ENCODE measurements at regions not wholly inside any gene's neighbourhood (a gene's known extent, or its start where the extent isn't known, plus 50 kb on each side); places are given as distances from the start of the nearest gene placed in this dataset.
"Not testable (repeated sequence)": the region's sequence is repeated elsewhere in the genome, so short reads cannot be mapped to it uniquely, and the experiment has no call there.

GRCh38 chr16:86252596-86252995 lies 257.7 kb upstream of the FOXF1 start:
- TF ChIP-seq CTCF (IDR thresholded peaks at IDR 0.05; ENCODE audit: insufficient read depth, low read depth, low read length), result peak; percentile 61
- no peak overlapping the region for H3K4me3 ChIP-seq (ENCODE audit: low read depth, low read length)
- peak; percentile 60 for DNase-seq (ENCODE audit: low read depth)

GRCh38 chr16:86255966-86256365 lies 254.4 kb upstream of the FOXF1 start:
- no peak for DNase-seq (ENCODE audit: low read depth)
- no peak overlapping the region for H3K4me3 ChIP-seq (ENCODE audit: low read depth, low read length)
- TF ChIP-seq CTCF (IDR thresholded peaks at IDR 0.05; ENCODE audit: insufficient read depth, low read depth, low read length), result no peak

- DNase-seq (ENCODE audit: low read depth), result no peak
- H3K4me3 ChIP-seq (ENCODE audit: low read depth, low read length), result no peak overlapping the region
- no peak for TF ChIP-seq CTCF (IDR thresholded peaks at IDR 0.05; ENCODE audit: insufficient read depth, low read depth, low read length)
Measured at GRCh38 chr16:86256995-86257394, 253.3 kb upstream of the FOXF1 start.

- H3K4me3 ChIP-seq (ENCODE audit: low read depth, low read length), result no peak overlapping the region
- peak; percentile 17 for DNase-seq (ENCODE audit: low read depth)
- no peak for TF ChIP-seq CTCF (IDR thresholded peaks at IDR 0.05; ENCODE audit: insufficient read depth, low read depth, low read length)
Measured at GRCh38 chr16:86257546-86257945, 252.8 kb upstream of the FOXF1 start.

GRCh38 chr16:86258713-86259112 lies 251.6 kb upstream of the FOXF1 start:
- no peak overlapping the region for H3K4me3 ChIP-seq (ENCODE audit: low read depth, low read length)
- DNase-seq (ENCODE audit: low read depth), result peak; percentile 65
- TF ChIP-seq CTCF (IDR thresholded peaks at IDR 0.05; ENCODE audit: insufficient read depth, low read depth, low read length), result no peak

- no peak for DNase-seq (ENCODE audit: low read depth)
- no peak for TF ChIP-seq CTCF (IDR thresholded peaks at IDR 0.05; ENCODE audit: insufficient read depth, low read depth, low read length)
- no peak overlapping the region for H3K4me3 ChIP-seq (ENCODE audit: low read depth, low read length)
Measured at GRCh38 chr16:86259499-86259898, 250.8 kb upstream of the FOXF1 start.

- no peak for TF ChIP-seq CTCF (IDR thresholded peaks at IDR 0.05; ENCODE audit: insufficient read depth, low read depth, low read length)
- DNase-seq (ENCODE audit: low read depth), result no peak
Measured at GRCh38 chr16:86261379-86261778, 248.9 kb upstream of the FOXF1 start.

GRCh38 chr16:86267657-86268056 lies 242.7 kb upstream of the FOXF1 start:
- not testable (repeated sequence) for DNase-seq (ENCODE audit: low read depth); H3K4me3 ChIP-seq (ENCODE audit: low read depth, low read length)

More at GRCh38 chr16:86261379-86261778, 248.9 kb upstream of the FOXF1 start:
- no peak overlapping the region for H3K4me3 ChIP-seq (ENCODE audit: low read depth, low read length)

Measured in fibroblast of villous mesenchyme (primary cell).